ENCODE measurements at regions not wholly inside any gene's neighbourhood (a gene's known extent, or its start where the extent isn't known, plus 50 kb on each side); places are given as distances from the start of the nearest gene placed in this dataset.

GRCh38 chr10:64109926-64110495 lies 588.8 kb downstream of the REEP3 start:
- TF ChIP-seq CTCF (IDR thresholded peaks at IDR 0.05) (no peak), POLR2A (IDR thresholded peaks at IDR 0.05) (no peak), POLR2AphosphoS5 (IDR thresholded peaks at IDR 0.05) (no peak)
